Left lung (tissue), 4 donors: ENCODE measurements at regions not wholly inside any gene's neighbourhood (a gene's known extent, or its start where the extent isn't known, plus 50 kb on each side); places are given as distances from the start of the nearest gene placed in this dataset.
A peak's percentile ranks its signal among the peaks of the same experiment; 100 is the strongest.

Source experiments
- ATAC-seq: fragments of 200-7000 bp; cut with Tn5 transposase; one replicate; pipeline ENCODE4 v1.9.1; 2020; ENCODE audit warnings: moderate library complexity
- DNase-seq, 4 donors: peaks; one replicate each; pipeline ENCODE4 v3.0.0-alpha.2; 2013 to 2020
- H3K27ac ChIP-seq, 2 donors: fragments of 200-600 bp; sonication (generic) in 1 of 2; one replicate each; pipeline versions ENCODE4 v1.5.0 to v1.8.0; 2020 to 2021
- H3K27me3 ChIP-seq, 2 donors: fragments of 200-600 bp; sonication (generic) in 1 of 2; one replicate each; pipeline versions ENCODE4 v1.5.0 to v1.8.0; 2020 to 2021
- H3K36me3 ChIP-seq, 2 donors: fragments of 200-600 bp; sonication (generic) in 1 of 2; one replicate each; pipeline versions ENCODE4 v1.5.0 to v1.8.0; 2020 to 2021
- H3K4me1 ChIP-seq, 2 donors: fragments of 200-600 bp; one replicate each; pipeline ENCODE4 v1.8.0; 2021
- H3K4me3 ChIP-seq, 2 donors: fragments of 200-600 bp; sonication (generic) in 1 of 2; one replicate each; pipeline versions ENCODE4 v1.5.0 to v1.8.0; 2020 to 2021; ENCODE audit warnings: mild to moderate bottlenecking in 1 of 2
- H3K9me3 ChIP-seq, 2 donors: fragments of 200-600 bp; sonication (generic) in 1 of 2; one replicate each; pipeline versions ENCODE4 v1.5.0 to v1.8.0; 2020 to 2021
- CTCF ChIP-seq, 2 donors: fragments of 200-600 bp; sonication (generic) in 1 of 2; IDR thresholded peaks; one replicate each; pipeline versions ENCODE4 v1.5.0 to v1.8.0; 2021; ENCODE audit warnings: antibody characterized with exemption in 2 of 2
- intact Hi-C, 2 donors: fragments of 100-400 bp; cut with DNase I; formaldehyde crosslinking; loops; one replicate each; pipeline versions ENCODE4 v1.11.2 to v1.14.2; 2022
- donor health status: DM: no; HTN: yes; CAD: no.
- donor health status: DM: no; HTN: no; CAD: no.

GRCh38 chr5:85484982-85485574 is 1100.4 kb upstream of the EDIL3 start:
- H3K4me3 ChIP-seq = no peak overlapping the region
- DNase-seq (no peak), ATAC-seq (no peak)
- TF ChIP-seq CTCF (IDR thresholded peaks at IDR 0.05) = no peak
- H3K27ac ChIP-seq = no peak overlapping the region
- H3K4me1 ChIP-seq = no peaks in the 10 kb centered on the region
- intact Hi-C loops = no loop called here
- H3K27me3 ChIP-seq = no peaks in the 10 kb centered on the region
- peaks cover 0 to 22% of the 10 kb centered on the region in 2 donors for H3K9me3 ChIP-seq
- H3K36me3 ChIP-seq = no peaks in the 10 kb centered on the region

- Histone ChIP-seq H3K9me3 (peaks cover 0 to 25% of the 10 kb centered on the region in 2 donors), H3K27me3 (no peaks in the 10 kb centered on the region), H3K4me3 (no peak overlapping the region), H3K36me3 (no peaks in the 10 kb centered on the region), H3K27ac (no peak overlapping the region), H3K4me1 (no peaks in the 10 kb centered on the region)
- DNase-seq = no peak
- no peak for ATAC-seq
- intact Hi-C loops = no loop called here
- TF ChIP-seq CTCF (IDR thresholded peaks at IDR 0.05) = no peak
Observed at GRCh38 chr5:85488295-85488694, 1103.6 kb upstream of the EDIL3 start.

- H3K4me3 ChIP-seq = no peak overlapping the region
- H3K36me3 ChIP-seq = no peaks in the 10 kb centered on the region
- TF ChIP-seq CTCF (IDR thresholded peaks at IDR 0.05) = no peak
- no peak overlapping the region for H3K27ac ChIP-seq
- intact Hi-C loops = no loop called here
- no peak for DNase-seq
- no peaks in the 10 kb centered on the region for H3K27me3 ChIP-seq
- no peak for ATAC-seq
- H3K9me3 ChIP-seq = no peaks in the 10 kb centered on the region
- no peaks in the 10 kb centered on the region for H3K4me1 ChIP-seq
Observed at GRCh38 chr5:85500869-85501268, 1116.2 kb upstream of the EDIL3 start.

- Histone ChIP-seq H3K4me1 (no peaks in the 10 kb centered on the region), H3K9me3 (peaks cover 0 to 3% of the 10 kb centered on the region in 2 donors), H3K27me3 (no peaks in the 10 kb centered on the region), H3K27ac (no peak overlapping the region), H3K4me3 (no peak overlapping the region), H3K36me3 (no peaks in the 10 kb centered on the region)
- TF ChIP-seq CTCF (IDR thresholded peaks at IDR 0.05) = no peak
- ATAC-seq (no peak), DNase-seq (peak in 1 of 4 donors; percentile 24)
- intact Hi-C loops = no loop called here
Observed at GRCh38 chr5:85512896-85513295, 1104.8 kb upstream of the COX7C start.

- ATAC-seq = no peak
- Histone ChIP-seq H3K4me3 (no peak overlapping the region), H3K27ac (no peak overlapping the region), H3K9me3 (peaks cover 0 to 3% of the 10 kb centered on the region in 2 donors), H3K27me3 (no peaks in the 10 kb centered on the region), H3K4me1 (no peaks in the 10 kb centered on the region), H3K36me3 (no peaks in the 10 kb centered on the region)
- DNase-seq = no peak
- intact Hi-C loops = no loop called here
- TF ChIP-seq CTCF (IDR thresholded peaks at IDR 0.05) = no peak
Observed at GRCh38 chr5:85515588-85515987, 1102.2 kb upstream of the COX7C start.
